ENCODE measurements at regions not wholly inside any gene's neighbourhood (a gene's known extent, or its start where the extent isn't known, plus 50 kb on each side); places are given as distances from the start of the nearest gene placed in this dataset.
A peak's percentile ranks its signal among the peaks of the same experiment; 100 is the strongest.

GRCh38 chr10:105872665-105873064, 1231.6 kb downstream of the SORCS3 start:
- no peaks in the 10 kb centered on the region for H3K27me3 Mint-ChIP-seq (ENCODE audit: low read depth)
- CTCF ChIA-PET: no interaction called here
- peak; percentile 48; the same call in 1 of the 2 replicates for ATAC-seq
- POLR2A ChIA-PET: no interaction called here
- DNase-seq (ENCODE audit: low spot score): no peak
- peaks cover 35% of the 10 kb centered on the region for H3K9me3 Mint-ChIP-seq
- TF ChIP-seq PRDM15 (CRISPR knock-in tag; IDR thresholded peaks at IDR 0.05) (no peak), ATF2 (CRISPR knock-in tag; IDR thresholded peaks at IDR 0.05; ENCODE audit: borderline replicate concordance, low read depth) (no peak), ZNF416 (CRISPR knock-in tag; IDR thresholded peaks at IDR 0.05) (no peak), ELF4 (CRISPR knock-in tag; IDR thresholded peaks at IDR 0.05; ENCODE audit: low read depth) (no peak), SOX15 (CRISPR knock-in tag; IDR thresholded peaks at IDR 0.05) (no peak), ZNF219 (CRISPR knock-in tag; IDR thresholded peaks at IDR 0.05; ENCODE audit: borderline replicate concordance) (no peak), MYBL2 (CRISPR knock-in tag; IDR thresholded peaks at IDR 0.05) (no peak)
- H3K4me1 Mint-ChIP-seq: peaks cover 13% of the 10 kb centered on the region
- H3K27ac Mint-ChIP-seq: no peak overlapping the region
- peaks cover 22% of the 10 kb centered on the region for H3K36me3 Mint-ChIP-seq
- no peak overlapping the region for H3K4me3 Mint-ChIP-seq

GRCh38 chr10:105868935-105869334, 1227.8 kb downstream of the SORCS3 start:
- no peaks in the 10 kb centered on the region for H3K27me3 Mint-ChIP-seq (ENCODE audit: low read depth)
- ChIA-PET CTCF (interaction anchor here (0.6 kb wide), 1 partner anchor 313 kb away, joined by 3 read pairs; no protein-coding TSS in a partner anchor), POLR2A (no interaction called here)
- H3K4me1 Mint-ChIP-seq: peaks cover 13% of the 10 kb centered on the region
- DNase-seq (ENCODE audit: low spot score) (no peak), ATAC-seq (no peak)
- H3K4me3 Mint-ChIP-seq: no peak overlapping the region
- no peak overlapping the region for H3K27ac Mint-ChIP-seq
- H3K9me3 Mint-ChIP-seq: peaks cover 32% of the 10 kb centered on the region
- H3K36me3 Mint-ChIP-seq: peaks cover 22% of the 10 kb centered on the region
- TF ChIP-seq ZNF396 (CRISPR knock-in tag; IDR thresholded peaks at IDR 0.05; ENCODE audit: borderline replicate concordance) (no peak), CREM (CRISPR knock-in tag; IDR thresholded peaks at IDR 0.05) (no peak), ZBTB21 (CRISPR knock-in tag; IDR thresholded peaks at IDR 0.05; ENCODE audit: borderline replicate concordance) (no peak), ZNF512 (CRISPR knock-in tag; IDR thresholded peaks at IDR 0.05; ENCODE audit: borderline replicate concordance) (no peak), MAX (CRISPR knock-in tag; IDR thresholded peaks at IDR 0.05) (no peak), ZNF425 (CRISPR knock-in tag; conservative IDR thresholded peaks at IDR 0.05) (no peak), CBFB (CRISPR knock-in tag; IDR thresholded peaks at IDR 0.05; ENCODE audit: low read depth) (no peak), JAZF1 (CRISPR knock-in tag; IDR thresholded peaks at IDR 0.05) (no peak), CREB1 (CRISPR knock-in tag; IDR thresholded peaks at IDR 0.05) (no peak), SP1 (CRISPR knock-in tag; conservative IDR thresholded peaks at IDR 0.05) (no peak), ELF4 (CRISPR knock-in tag; IDR thresholded peaks at IDR 0.05; ENCODE audit: low read depth) (no peak), ARID4B (CRISPR knock-in tag; IDR thresholded peaks at IDR 0.05; ENCODE audit: borderline replicate concordance) (no peak), FOXP1 (CRISPR knock-in tag; IDR thresholded peaks at IDR 0.05; ENCODE audit: borderline replicate concordance) (no peak), IRF2 (CRISPR knock-in tag; IDR thresholded peaks at IDR 0.05; ENCODE audit: borderline replicate concordance, low read depth) (no peak)
